SK-N-SH (cell line): ENCODE measurements at regions not wholly inside any gene's neighbourhood (a gene's known extent, or its start where the extent isn't known, plus 50 kb on each side); places are given as distances from the start of the nearest gene placed in this dataset.
"Not testable (repeated sequence)": the region's sequence is repeated elsewhere in the genome, so short reads cannot be mapped to it uniquely, and the experiment has no call there.

ENCODE experiments used
- CTCF ChIA-PET: fragments of 300-600, 350-600 bp; formaldehyde crosslinking; extraction: SDS; loops from one replicate; lab custom pipeline; 2021; lab: Yijun Ruan, JAX
- POLR2A ChIA-PET: fragments of 350-600 bp; sonication (Branson Sonifier 250); formaldehyde crosslinking; extraction: SDS; loops from one replicate; lab custom pipeline; 2020; ENCODE audit warnings: antibody characterized with exemption, inconsistent platforms; lab: Yijun Ruan, JAX
- DNase-seq: peaks from one replicate; pipeline ENCODE4 v3.0.0; 2012
- H2AFZ ChIP-seq: fragments of 200-600 bp; sonication (generic); 2 replicates; pipeline ENCODE4 v1.8.1; 2016; ENCODE audit warnings: antibody characterized with exemption, mild to moderate bottlenecking, low read depth
- H3F3A ChIP-seq: fragments of 200-600 bp; sonication (generic); replicated peaks from 2 replicates; pipeline ENCODE3; 2016; ENCODE audit warnings: antibody characterized with exemption, mild to moderate bottlenecking; ENCODE audit not compliant: insufficient read depth
- H3K27ac ChIP-seq, 2 experiments: fragments of 200-500 bp in 1 of 2; fragments of 200-600 bp in 1 of 2; sonication (Bioruptor generic) in 1 of 2; sonication (generic), shearing (Covaris generic) in 1 of 2; 2 replicates each; pipeline versions ENCODE4 v1.5.1 to v1.6.1; 2014 to 2016; ENCODE audit warnings: low read depth in 2 of 2, inconsistent platforms in 1 of 2, low read length in 1 of 2, mild to moderate bottlenecking in 1 of 2, mixed read lengths in 1 of 2
- H3K27me3 ChIP-seq: fragments of 200-600 bp; sonication (generic), shearing (Covaris generic); 2 replicates; pipeline ENCODE4 v1.6.1; 2016; ENCODE audit warnings: mixed run types; ENCODE audit not compliant: insufficient read depth
- H3K36me3 ChIP-seq, 2 experiments: fragments of 200-500 bp in 1 of 2; fragments of 200-600 bp in 1 of 2; sonication (Bioruptor generic) in 1 of 2; sonication (generic) in 1 of 2; replicated peaks in 1 of 2; 2 replicates each; pipeline versions ENCODE3 to v1.5.1; 2014 to 2016; ENCODE audit warnings: low read length in 1 of 2, mild to moderate bottlenecking in 1 of 2; ENCODE audit not compliant: insufficient read depth in 2 of 2, control insufficient read depth in 1 of 2
- H3K4me1 ChIP-seq, 2 experiments: fragments of 200-500 bp in 1 of 2; fragments of 200-600 bp in 1 of 2; sonication (Bioruptor generic) in 1 of 2; sonication (generic), shearing (Covaris generic) in 1 of 2; 2 replicates each; pipeline versions ENCODE4 v1.5.1 to v1.6.1; 2014 to 2016; ENCODE audit warnings: low read depth in 1 of 2, low read length in 1 of 2, mixed run types in 1 of 2; ENCODE audit not compliant: insufficient read depth in 2 of 2, control insufficient read depth in 1 of 2
- H3K4me2 ChIP-seq: fragments of 200-600 bp; sonication (generic), shearing (Covaris generic); 2 replicates; pipeline ENCODE4 v1.6.1; 2017; ENCODE audit warnings: mixed run types
- H3K4me3 ChIP-seq, 2 experiments: fragments of 200-500 bp in 1 of 2; fragments of 200-600 bp in 1 of 2; sonication (Bioruptor generic) in 1 of 2; sonication (generic), shearing (Covaris generic) in 1 of 2; 2 replicates each; pipeline versions ENCODE4 v1.5.1 to v1.8.1; 2014 to 2016; ENCODE audit warnings: low read depth in 2 of 2, inconsistent platforms in 1 of 2, low read length in 1 of 2, mild to moderate bottlenecking in 1 of 2, mixed read lengths in 1 of 2, moderate library complexity in 1 of 2
- H3K79me2 ChIP-seq: fragments of 200-600 bp; sonication (generic); 2 replicates; pipeline ENCODE4 v1.8.1; 2017; ENCODE audit warnings: mild to moderate bottlenecking; ENCODE audit not compliant: insufficient read depth
- H3K9ac ChIP-seq: fragments of 200-600 bp; sonication (generic); 2 replicates; pipeline ENCODE4 v1.6.1; 2017; ENCODE audit warnings: mixed run types
- H3K9me2 ChIP-seq: fragments of 200-600 bp; sonication (generic); 2 replicates; pipeline ENCODE4 v1.6.1; 2017; ENCODE audit warnings: mixed run types
- H3K9me3 ChIP-seq: fragments of 200-600 bp; sonication (generic); 2 replicates; pipeline ENCODE4 v1.6.1; 2017; ENCODE audit warnings: mixed run types, mild to moderate bottlenecking, moderate library complexity
- H4K20me1 ChIP-seq: fragments of 200-600 bp; sonication (generic); 2 replicates; pipeline ENCODE4 v1.6.1; 2017; ENCODE audit warnings: mild to moderate bottlenecking, mixed run types; ENCODE audit not compliant: insufficient read depth
- WGBS: methylation state at CpG from one replicate; pipeline ENCODE4 v1.1.6; 2017; ENCODE audit warnings: low lambda C conversion rate; 5-methylcytosine and 5-hydroxymethylcytosine counted together

GRCh38 chr16:88157686-88158085 is 206.5 kb downstream of the BANP start:
- H3K4me3 ChIP-seq, H4K20me1 ChIP-seq, POLR2A ChIA-PET, DNase-seq, H3K27ac ChIP-seq, H3K9me3 ChIP-seq, H3K9me2 ChIP-seq, H3K36me3 ChIP-seq, CTCF ChIA-PET, H3K27me3 ChIP-seq, H3F3A ChIP-seq, H3K4me2 ChIP-seq, H2AFZ ChIP-seq, H3K9ac ChIP-seq, H3K79me2 ChIP-seq: not testable (repeated sequence)
- WGBS: 27% methylated on average over 3 of the region's 12 CpGs
- peaks cover 0 to 23% of the 10 kb centered on the region in 2 experiments; a peak in 1 of 4 replicates for H3K4me1 ChIP-seq

GRCh38 chr16:88158256-88159045 is 207.2 kb downstream of the BANP start:
- WGBS: 0% methylated on average over 1 of the region's 20 CpGs
- H3K9me3 ChIP-seq, H3K27me3 ChIP-seq, H3K27ac ChIP-seq, POLR2A ChIA-PET, H3K9ac ChIP-seq, CTCF ChIA-PET, H2AFZ ChIP-seq, H3K9me2 ChIP-seq, H3K36me3 ChIP-seq, H4K20me1 ChIP-seq, H3F3A ChIP-seq, H3K4me2 ChIP-seq, H3K79me2 ChIP-seq, H3K4me3 ChIP-seq: not testable (repeated sequence)
- peaks cover 0 to 17% of the 10 kb centered on the region in 2 experiments; a peak in 1 of 4 replicates for H3K4me1 ChIP-seq
- DNase-seq: peak; percentile 24

GRCh38 chr16:88159046-88159896 is 208.0 kb downstream of the BANP start:
- DNase-seq, H3K27ac ChIP-seq, H3K27me3 ChIP-seq, H3K4me3 ChIP-seq, POLR2A ChIA-PET, H3K9ac ChIP-seq, H3F3A ChIP-seq, H3K9me2 ChIP-seq, H3K4me2 ChIP-seq, H3K9me3 ChIP-seq, H3K79me2 ChIP-seq, H3K36me3 ChIP-seq, H4K20me1 ChIP-seq, H2AFZ ChIP-seq: not testable (repeated sequence)
- 86% methylated on average over 22 of the region's 33 CpGs for WGBS
- H3K4me1 ChIP-seq: peaks cover 0 to 15% of the 10 kb centered on the region in 2 experiments; a peak in 1 of 4 replicates
- CTCF ChIA-PET: interaction anchor here (0.9 kb wide), 1 partner anchor 117 kb away, joined by 3 read pairs; no protein-coding TSS in a partner anchor

- H3K27ac ChIP-seq, H3K27me3 ChIP-seq, H3K9ac ChIP-seq, POLR2A ChIA-PET, H3K4me3 ChIP-seq, H3K9me3 ChIP-seq, DNase-seq, H4K20me1 ChIP-seq, H3K4me2 ChIP-seq, H2AFZ ChIP-seq, H3K36me3 ChIP-seq, H3K9me2 ChIP-seq, H3F3A ChIP-seq, H3K79me2 ChIP-seq: not testable (repeated sequence)
- peaks cover 0 to 15% of the 10 kb centered on the region in 2 experiments; a peak in 1 of 4 replicates for H3K4me1 ChIP-seq
- 62% methylated on average over 8 of the region's 8 CpGs for WGBS
- CTCF ChIA-PET: interaction anchor here (0.9 kb wide), 1 partner anchor 117 kb away, joined by 3 read pairs; no protein-coding TSS in a partner anchor
Measured at GRCh38 chr16:88159897-88160335, 208.7 kb downstream of the BANP start.

GRCh38 chr16:88161191-88161590 is 210.0 kb downstream of the BANP start:
- H3K9ac ChIP-seq, POLR2A ChIA-PET, H2AFZ ChIP-seq, H3K27me3 ChIP-seq, H3K4me3 ChIP-seq, H3K79me2 ChIP-seq, H3K4me2 ChIP-seq, H3K9me3 ChIP-seq, H3K27ac ChIP-seq, H3K9me2 ChIP-seq, H4K20me1 ChIP-seq, H3F3A ChIP-seq, CTCF ChIA-PET, DNase-seq, H3K36me3 ChIP-seq: not testable (repeated sequence)
- peaks cover 0 to 15% of the 10 kb centered on the region in 2 experiments; a peak in 1 of 4 replicates for H3K4me1 ChIP-seq
- WGBS: 80% methylated on average over 13 of the region's 13 CpGs

- H2AFZ ChIP-seq, H3K4me3 ChIP-seq, H3K27me3 ChIP-seq, H3K9me3 ChIP-seq, DNase-seq, H3K79me2 ChIP-seq, H3K9ac ChIP-seq, CTCF ChIA-PET, H3K9me2 ChIP-seq, POLR2A ChIA-PET, H4K20me1 ChIP-seq, H3F3A ChIP-seq, H3K4me2 ChIP-seq, H3K36me3 ChIP-seq, H3K27ac ChIP-seq: not testable (repeated sequence)
- WGBS: 69% methylated on average over 10 of the region's 10 CpGs
- H3K4me1 ChIP-seq: peaks cover 0 to 15% of the 10 kb centered on the region in 2 experiments; a peak in 1 of 4 replicates
Measured at GRCh38 chr16:88161623-88162275, 210.5 kb downstream of the BANP start.
